IMR-90 (cell line): ENCODE measurements at regions not wholly inside any gene's neighbourhood (a gene's known extent, or its start where the extent isn't known, plus 50 kb on each side); places are given as distances from the start of the nearest gene placed in this dataset.

Experiments
- ATAC-seq: fragments of 200-7000 bp; cut with Tn5 transposase; 2 replicates; pipeline ENCODE4 v1.9.1; 2020; ENCODE audit warnings: low read depth, mild to moderate bottlenecking, moderate library complexity
- BruUV-seq: library from RNA; stranded (reverse); fragments of 400-500 nt; replicated peaks from 2 replicates; lab custom pipeline; 2021; lab: Mats Ljungman, UMichigan
- CTCF ChIA-PET: fragments of 300-600 bp; formaldehyde crosslinking; extraction: SDS; loops from one replicate; lab custom pipeline; 2021; ENCODE audit warnings: antibody characterized with exemption; lab: Yijun Ruan, JAX
- POLR2A ChIA-PET: fragments of 300-600 bp; sonication (Branson Sonifier 250); formaldehyde crosslinking; loops from one replicate; lab custom pipeline; 2022; ENCODE audit warnings: antibody characterized with exemption; ENCODE audit not compliant: unreplicated experiment; lab: Charles Lee
- DNase-seq: peaks from one replicate; pipeline ENCODE4 v3.0.0; 2013
- H2AFZ ChIP-seq: replicated peaks from 2 replicates; pipeline ENCODE3; 2013; ENCODE audit warnings: low read length, mild to moderate bottlenecking; ENCODE audit not compliant: poor library complexity
- H2AK5ac ChIP-seq: 2 replicates; pipeline ENCODE4 v1.6.1; 2013; ENCODE audit warnings: low read depth, low read length, inconsistent platforms
- H2AK9ac ChIP-seq: replicated peaks from 2 replicates; pipeline ENCODE3; 2013; ENCODE audit warnings: mild to moderate bottlenecking, low read depth, low read length, moderate library complexity; ENCODE audit not compliant: poor library complexity
- H2BK120ac ChIP-seq: 2 replicates; pipeline ENCODE4 v1.6.1; 2013; ENCODE audit warnings: low read depth, low read length, inconsistent platforms
- H2BK15ac ChIP-seq: 3 replicates; pipeline ENCODE4 v1.6.1; 2013; ENCODE audit warnings: low read depth, low read length, inconsistent platforms
- H2BK20ac ChIP-seq: 2 replicates; pipeline ENCODE4 v1.6.1; 2013; ENCODE audit warnings: low read depth, mild to moderate bottlenecking, inconsistent platforms, low read length, moderate library complexity
- H2BK5ac ChIP-seq: 2 replicates; pipeline ENCODE4 v1.6.1; 2013; ENCODE audit warnings: mild to moderate bottlenecking, low read depth, low read length, inconsistent platforms; ENCODE audit not compliant: poor library complexity, severe bottlenecking
- H3K14ac ChIP-seq: replicated peaks from 2 replicates; pipeline ENCODE4 v1.6.1; 2013; ENCODE audit warnings: low read depth, low read length, inconsistent platforms
- H3K18ac ChIP-seq: 2 replicates; pipeline ENCODE4 v1.6.1; 2013; ENCODE audit warnings: low read depth, low read length, control low read depth
- H3K23ac ChIP-seq: 2 replicates; pipeline ENCODE4 v1.6.1; 2013; ENCODE audit warnings: low read depth, low read length, inconsistent platforms
- H3K27ac ChIP-seq: 2 replicates; pipeline ENCODE4 v1.5.1; 2013; ENCODE audit warnings: mild to moderate bottlenecking, control low read depth, low read length; ENCODE audit not compliant: insufficient read depth
- H3K27me3 ChIP-seq: 2 replicates; pipeline ENCODE4 v1.6.1; 2013; ENCODE audit warnings: low read length; ENCODE audit not compliant: control insufficient read depth, insufficient read depth
- H3K36me3 ChIP-seq: 2 replicates; pipeline ENCODE4 v1.6.1; 2013; ENCODE audit warnings: low read length, mixed read lengths; ENCODE audit not compliant: control insufficient read depth, insufficient read depth
- H3K4ac ChIP-seq: 2 replicates; pipeline ENCODE4 v1.6.1; 2013; ENCODE audit warnings: low read depth, low read length, inconsistent platforms
- H3K4me1 ChIP-seq: 2 replicates; pipeline ENCODE4 v1.6.1; 2013; ENCODE audit warnings: low read length, mixed read lengths; ENCODE audit not compliant: control insufficient read depth, insufficient read depth
- H3K4me2 ChIP-seq: 2 replicates; pipeline ENCODE4 v1.6.1; 2013; ENCODE audit warnings: low read depth, mild to moderate bottlenecking, control low read depth, low read length, moderate library complexity
- H3K4me3 ChIP-seq: 2 replicates; pipeline ENCODE4 v1.5.1; 2013; ENCODE audit warnings: low read depth, mild to moderate bottlenecking, control low read depth, low read length, moderate library complexity; ENCODE audit not compliant: insufficient read depth
- H3K56ac ChIP-seq: 2 replicates; pipeline ENCODE4 v1.6.1; 2013; ENCODE audit warnings: low read length, inconsistent platforms; ENCODE audit not compliant: insufficient read depth; ENCODE audit errors: extremely low read depth
- H3K79me1 ChIP-seq, 2 experiments: 2 replicates each; pipeline ENCODE4 v1.6.1; 2013; ENCODE audit warnings: low read length in 2 of 2, inconsistent platforms in 1 of 2, low read depth in 1 of 2
- H3K9ac ChIP-seq: 2 replicates; pipeline ENCODE4 v1.6.1; 2013; ENCODE audit warnings: low read depth, low read length, control low read depth
- H3K9me1 ChIP-seq: 2 replicates; pipeline ENCODE4 v1.6.1; 2013; ENCODE audit warnings: low read length, inconsistent platforms; ENCODE audit not compliant: insufficient read depth
- H3K9me3 ChIP-seq: 2 replicates; pipeline ENCODE4 v1.6.1; 2013; ENCODE audit warnings: low read length; ENCODE audit not compliant: control insufficient read depth, insufficient read depth
- H4K20me1 ChIP-seq: 2 replicates; pipeline ENCODE4 v1.6.1; 2013; ENCODE audit warnings: low read length, inconsistent platforms; ENCODE audit not compliant: insufficient read depth
- H4K5ac ChIP-seq: 2 replicates; pipeline ENCODE4 v1.6.1; 2013; ENCODE audit warnings: mild to moderate bottlenecking, low read depth, low read length, control low read depth
- H4K8ac ChIP-seq, 2 experiments: 2 replicates each; pipeline ENCODE4 v1.6.1; 2013; ENCODE audit warnings: low read depth in 2 of 2, low read length in 2 of 2, control low read depth in 1 of 2, inconsistent platforms in 1 of 2
- H4K91ac ChIP-seq: 2 replicates; pipeline ENCODE4 v1.6.1; 2013; ENCODE audit warnings: low read depth, low read length, inconsistent platforms; ENCODE audit not compliant: insufficient read depth
- BHLHE40 ChIP-seq: fragments of 150-350 bp; IDR thresholded peaks from 2 replicates; pipeline ENCODE4 v1.6.1; 2016; ENCODE audit warnings: mild to moderate bottlenecking, low read depth, low read length
- CEBPB ChIP-seq: IDR thresholded peaks from 2 replicates; pipeline ENCODE4 v1.6.1; 2012; ENCODE audit warnings: low read depth, low read length, improper control_type of control experiment
- CHD1 ChIP-seq: IDR thresholded peaks from 2 replicates; pipeline ENCODE4 v1.6.1; 2012; ENCODE audit warnings: low read depth, low read length, improper control_type of control experiment
- CTCF ChIP-seq: conservative IDR thresholded peaks from 2 replicates; pipeline ENCODE4 v1.5.1; 2012; ENCODE audit warnings: mild to moderate bottlenecking, low read depth, low read length, improper control_type of control experiment
- ELK1 ChIP-seq: fragments of 150-350 bp; IDR thresholded peaks from 2 replicates; pipeline ENCODE4 v1.6.1; 2016; ENCODE audit warnings: low read depth, mild to moderate bottlenecking, low read length, moderate library complexity, borderline replicate concordance
- FOS ChIP-seq: fragments of 150-350 bp; IDR thresholded peaks from 2 replicates; pipeline ENCODE4 v1.6.1; 2016; ENCODE audit warnings: low read depth, low read length
- MAFK ChIP-seq: IDR thresholded peaks from 2 replicates; pipeline ENCODE4 v1.6.1; 2012; ENCODE audit warnings: low read depth, low read length, improper control_type of control experiment
- MAZ ChIP-seq: IDR thresholded peaks from 2 replicates; pipeline ENCODE4 v1.6.1; 2012; ENCODE audit warnings: low read depth, mild to moderate bottlenecking, low read length, improper control_type of control experiment, moderate library complexity, borderline replicate concordance
- MXI1 ChIP-seq: IDR thresholded peaks from 2 replicates; pipeline ENCODE4 v1.6.1; 2012; ENCODE audit warnings: low read depth, mild to moderate bottlenecking, low read length, moderate library complexity, borderline replicate concordance
- NFE2L2 ChIP-seq: fragments of 150-350 bp; IDR thresholded peaks from 2 replicates; pipeline ENCODE4 v1.6.1; 2016; ENCODE audit warnings: low read depth, mild to moderate bottlenecking, low read length
- POLR2A ChIP-seq: IDR thresholded peaks from 2 replicates; pipeline ENCODE4 v1.6.1; 2012; ENCODE audit warnings: mild to moderate bottlenecking, low read depth, low read length
- RAD21 ChIP-seq: IDR thresholded peaks from 2 replicates; pipeline ENCODE4 v1.6.1; 2012; ENCODE audit warnings: low read length, improper control_type of control experiment
- RCOR1 ChIP-seq: IDR thresholded peaks from 2 replicates; pipeline ENCODE4 v1.6.1; 2012; ENCODE audit warnings: mild to moderate bottlenecking, low read length, improper control_type of control experiment; ENCODE audit not compliant: insufficient replicate concordance
- RFX5 ChIP-seq: IDR thresholded peaks from 2 replicates; pipeline ENCODE4 v1.8.0; 2012; ENCODE audit warnings: low read depth, mild to moderate bottlenecking, low read length, moderate library complexity
- SMC3 ChIP-seq: fragments of 150-350 bp; IDR thresholded peaks from 2 replicates; pipeline ENCODE4 v1.6.1; 2016; ENCODE audit warnings: low read depth, mild to moderate bottlenecking, antibody characterized with exemption, low read length, moderate library complexity
- USF2 ChIP-seq: fragments of 150-350 bp; IDR thresholded peaks from 2 replicates; pipeline ENCODE4 v1.6.1; 2017; ENCODE audit warnings: mild to moderate bottlenecking, antibody characterized with exemption, low read length, low read depth
- WGBS, 2 experiments: methylation state at CpG; one replicate each; pipeline versions ENCODE4 v1.1.5 to v1.1.7; 2013; ENCODE audit warnings: missing lambda C conversion rate in 2 of 2; ENCODE audit not compliant: insufficient read length in 1 of 2; ENCODE audit errors: extremely low coverage in 2 of 2; 5-methylcytosine and 5-hydroxymethylcytosine counted together
- dilution Hi-C: fragments of 300-500 bp; cut with HindIII; formaldehyde crosslinking; loops from one replicate; pipeline ENCODE4 v1.14.3; 2018; ENCODE audit warnings: low sequenced_read_pairs; ENCODE audit not compliant: unreplicated experiment
- in situ Hi-C: fragments of 300-500 bp; cut with MboI; formaldehyde crosslinking; loops from 3 replicates; pipeline ENCODE4 v1.14.3; 2019; ENCODE audit warnings: low sequenced_read_pairs, inconsistent platforms, mixed read lengths
- intact Hi-C: fragments of 100-400 bp; cut with micrococcal nuclease; formaldehyde crosslinking; loops from 2 replicates; pipeline ENCODE4 v1.10.0; 2022

- Histone ChIP-seq H4K8ac (no peak overlapping the region), H3K4me2 (no peak overlapping the region), H3K56ac (no peak overlapping the region), H3K18ac (no peak overlapping the region), H4K20me1 (no peaks in the 10 kb centered on the region), H2BK120ac (no peak overlapping the region), H3K23ac (no peak overlapping the region), H2BK20ac (no peak overlapping the region), H2BK15ac (no peak overlapping the region), H3K9ac (no peak overlapping the region), H3K4me1 (no peaks in the 10 kb centered on the region), H3K27ac (no peak overlapping the region), H3K79me1 (no peaks in the 10 kb centered on the region), H2AK5ac (no peak overlapping the region), H2AK9ac (no peak overlapping the region), H3K14ac (no peak overlapping the region), H4K5ac (no peak overlapping the region), H3K36me3 (no peaks in the 10 kb centered on the region), H4K91ac (no peak overlapping the region), H3K9me1 (no peaks in the 10 kb centered on the region), H3K4me3 (no peak overlapping the region), H3K9me3 (peaks cover 6% of the 10 kb centered on the region; the same call in 1 of the 2 replicates), H3K27me3 (no peaks in the 10 kb centered on the region), H3K4ac (no peak overlapping the region), H2BK5ac (no peak overlapping the region), H2AFZ (no peak overlapping the region)
- 100% methylated on average over 1 of the region's 8 CpGs; no CpG with 5 or more reads in 1 of the 2 experiments for WGBS, 2 experiments
- intact Hi-C loops, result no loop called here
- CTCF ChIA-PET, result interaction anchor here (0.5 kb wide), 1 partner anchor 10 kb away, joined by 3 read pairs; no protein-coding TSS in a partner anchor
- no peak for DNase-seq
- ATAC-seq, result no peak
- POLR2A ChIA-PET, result no interaction called here
- dilution Hi-C loops, result no loop called here
- TF ChIP-seq RFX5 (no peak), BHLHE40 (no peak), RAD21 (no peak), CTCF (no peak), POLR2A (no peak), MAZ (no peak), CEBPB (no peak), SMC3 (no peak), MAFK (no peak), CHD1 (no peak), ELK1 (no peak), RCOR1 (no peak), FOS (no peak), USF2 (no peak), MXI1 (no peak), NFE2L2 (no peak)
- BruUV-seq, result no TSS peak
- in situ Hi-C loops, result no loop called here
Observed at GRCh38 chr2:239668042-239668441, 267.2 kb upstream of the HDAC4 start.
